GM23248 (cell line): ENCODE measurements at regions not wholly inside any gene's neighbourhood (a gene's known extent, or its start where the extent isn't known, plus 50 kb on each side); places are given as distances from the start of the nearest gene placed in this dataset.

Experiments
- EZH2 ChIP-seq: fragments of 200-600 bp; sonication (generic); IDR thresholded peaks from 2 replicates; pipeline ENCODE4 v1.6.1; 2018; ENCODE audit warnings: antibody characterized with exemption, mild to moderate bottlenecking; ENCODE audit not compliant: insufficient read depth, poor library complexity, severe bottlenecking
- EZH2phosphoT487 ChIP-seq: fragments of 200-600 bp; sonication (generic); IDR thresholded peaks from 2 replicates; pipeline ENCODE4 v1.6.1; 2018; ENCODE audit warnings: antibody characterized with exemption, moderate library complexity, mild to moderate bottlenecking, low read depth; ENCODE audit not compliant: insufficient read depth

DNA sequence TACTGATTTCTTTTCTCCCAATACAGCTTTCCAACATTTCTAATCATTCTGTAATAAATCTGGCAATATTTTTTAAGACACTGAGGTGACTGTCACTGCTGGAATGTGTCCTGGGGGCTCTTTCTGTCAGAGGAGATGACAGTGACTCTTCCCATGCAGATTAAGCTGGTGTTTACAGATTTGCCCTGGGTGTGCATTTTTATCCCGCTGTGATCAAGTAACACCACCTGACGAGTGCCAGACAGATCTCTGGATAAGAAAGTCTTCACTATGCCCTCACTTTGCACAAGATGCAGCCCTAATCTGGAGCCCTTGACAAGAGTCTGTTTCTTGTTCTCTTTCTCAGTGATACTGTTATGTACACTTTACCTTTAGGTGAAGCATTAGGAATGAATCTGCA, 477.7 kb downstream of the ZIC1 start:
- TF ChIP-seq EZH2 = no peak
- no peak for TF ChIP-seq EZH2phosphoT487
